ENCODE measurements at regions not wholly inside any gene's neighbourhood (a gene's known extent, or its start where the extent isn't known, plus 50 kb on each side); places are given as distances from the start of the nearest gene placed in this dataset.

GRCh38 chr5:122701640-122702523, 73.0 kb upstream of the SNX2 start:
- H3F3A ChIP-seq (ENCODE audit: insufficient read depth, low read length), result no peaks in the 10 kb centered on the region
- TF ChIP-seq CTCF (IDR thresholded peaks at IDR 0.05; ENCODE audit: low read length) (no peak), EZH2 (IDR thresholded peaks at IDR 0.05; ENCODE audit: borderline replicate concordance, low read length) (no peak)
- peak overlapping the region; percentile 19 for H3K4me3 ChIP-seq (ENCODE audit: low read depth, low read length, poor library complexity, severe bottlenecking)
- peak overlapping the region; percentile 47 for H3K4me2 ChIP-seq (ENCODE audit: low read length)
- no peaks in the 10 kb centered on the region for H3K9me2 ChIP-seq (ENCODE audit: low read depth, low read length)
- H3K9me3 ChIP-seq (ENCODE audit: low read length), result no peaks in the 10 kb centered on the region
- no peaks in the 10 kb centered on the region for H4K20me1 ChIP-seq (ENCODE audit: insufficient read depth, low read length)
- H3K79me2 ChIP-seq (ENCODE audit: insufficient read depth, low read length), result no peaks in the 10 kb centered on the region
- peak overlapping the region; percentile 93 for H3K27ac ChIP-seq (ENCODE audit: low read depth, low read length, poor library complexity, severe bottlenecking)
- no peaks in the 10 kb centered on the region for H3K27me3 ChIP-seq (ENCODE audit: insufficient read depth, low read length)
- H3K9ac ChIP-seq (ENCODE audit: low read length), result peak overlapping the region; percentile 40; the same call in 1 of the 2 replicates
- H3K36me3 ChIP-seq (ENCODE audit: insufficient read depth, low read length), result no peaks in the 10 kb centered on the region
- H2AFZ ChIP-seq (ENCODE audit: low read length), result no peak overlapping the region
- H3K4me1 ChIP-seq (ENCODE audit: insufficient read depth, low read length, severe bottlenecking), result peaks cover 62% of the 10 kb centered on the region

- Histone ChIP-seq H3K79me2 (ENCODE audit: insufficient read depth, low read length) (no peaks in the 10 kb centered on the region), H3K36me3 (ENCODE audit: insufficient read depth, low read length) (no peaks in the 10 kb centered on the region), H3K9me3 (ENCODE audit: low read length) (no peaks in the 10 kb centered on the region), H3K9me2 (ENCODE audit: low read depth, low read length) (no peaks in the 10 kb centered on the region), H3K4me1 (ENCODE audit: insufficient read depth, low read length, severe bottlenecking) (peaks cover 56% of the 10 kb centered on the region), H3K27ac (ENCODE audit: low read depth, low read length, poor library complexity, severe bottlenecking) (peak overlapping the region; percentile 93), H3K27me3 (ENCODE audit: insufficient read depth, low read length) (no peaks in the 10 kb centered on the region), H3F3A (ENCODE audit: insufficient read depth, low read length) (no peaks in the 10 kb centered on the region), H3K4me3 (ENCODE audit: low read depth, low read length, poor library complexity, severe bottlenecking) (no peak overlapping the region), H2AFZ (ENCODE audit: low read length) (no peak overlapping the region), H4K20me1 (ENCODE audit: insufficient read depth, low read length) (no peaks in the 10 kb centered on the region), H3K4me2 (ENCODE audit: low read length) (no peak overlapping the region; the same call in 1 of the 2 replicates), H3K9ac (ENCODE audit: low read length) (no peak overlapping the region; the same call in 1 of the 2 replicates)
- TF ChIP-seq CTCF (IDR thresholded peaks at IDR 0.05; ENCODE audit: low read length), result no peak
- no peak for TF ChIP-seq EZH2 (IDR thresholded peaks at IDR 0.05; ENCODE audit: borderline replicate concordance, low read length)
Measured at GRCh38 chr5:122702524-122702875, 72.4 kb upstream of the SNX2 start.

- no peaks in the 10 kb centered on the region for H3F3A ChIP-seq (ENCODE audit: insufficient read depth, low read length)
- no peaks in the 10 kb centered on the region for H3K79me2 ChIP-seq (ENCODE audit: insufficient read depth, low read length)
- peaks cover 51% of the 10 kb centered on the region for H3K4me1 ChIP-seq (ENCODE audit: insufficient read depth, low read length, severe bottlenecking)
- no peak overlapping the region for H3K4me2 ChIP-seq (ENCODE audit: low read length)
- H4K20me1 ChIP-seq (ENCODE audit: insufficient read depth, low read length), result no peaks in the 10 kb centered on the region
- no peaks in the 10 kb centered on the region for H3K9me3 ChIP-seq (ENCODE audit: low read length)
- H3K9ac ChIP-seq (ENCODE audit: low read length), result no peak overlapping the region; the same call in 1 of the 2 replicates
- no peak for TF ChIP-seq EZH2 (IDR thresholded peaks at IDR 0.05; ENCODE audit: borderline replicate concordance, low read length)
- no peak for TF ChIP-seq CTCF (IDR thresholded peaks at IDR 0.05; ENCODE audit: low read length)
- peak overlapping the region; percentile 93 for H3K27ac ChIP-seq (ENCODE audit: low read depth, low read length, poor library complexity, severe bottlenecking)
- H3K4me3 ChIP-seq (ENCODE audit: low read depth, low read length, poor library complexity, severe bottlenecking), result no peak overlapping the region
- no peak overlapping the region for H2AFZ ChIP-seq (ENCODE audit: low read length)
- H3K27me3 ChIP-seq (ENCODE audit: insufficient read depth, low read length), result no peaks in the 10 kb centered on the region
- H3K36me3 ChIP-seq (ENCODE audit: insufficient read depth, low read length), result no peaks in the 10 kb centered on the region
- no peaks in the 10 kb centered on the region for H3K9me2 ChIP-seq (ENCODE audit: low read depth, low read length)
Measured at GRCh38 chr5:122703203-122703602, 71.7 kb upstream of the SNX2 start.
